IMR-90 (cell line): ENCODE measurements at regions not wholly inside any gene's neighbourhood (a gene's known extent, or its start where the extent isn't known, plus 50 kb on each side); places are given as distances from the start of the nearest gene placed in this dataset.

Experiments used
- ATAC-seq: fragments of 200-7000 bp; cut with Tn5 transposase; 2 replicates; pipeline ENCODE4 v1.9.1; 2020; ENCODE audit warnings: low read depth, mild to moderate bottlenecking, moderate library complexity
- BruUV-seq: library from RNA; stranded (reverse); fragments of 400-500 nt; replicated peaks from 2 replicates; lab custom pipeline; 2021; lab: Mats Ljungman, UMichigan
- CTCF ChIA-PET: fragments of 300-600 bp; formaldehyde crosslinking; extraction: SDS; loops from one replicate; lab custom pipeline; 2021; ENCODE audit warnings: antibody characterized with exemption; lab: Yijun Ruan, JAX
- POLR2A ChIA-PET: fragments of 300-600 bp; sonication (Branson Sonifier 250); formaldehyde crosslinking; loops from one replicate; lab custom pipeline; 2022; ENCODE audit warnings: antibody characterized with exemption; ENCODE audit not compliant: unreplicated experiment; lab: Charles Lee
- DNase-seq: peaks from one replicate; pipeline ENCODE4 v3.0.0; 2013
- H2AFZ ChIP-seq: replicated peaks from 2 replicates; pipeline ENCODE3; 2013; ENCODE audit warnings: low read length, mild to moderate bottlenecking; ENCODE audit not compliant: poor library complexity
- H2AK5ac ChIP-seq: 2 replicates; pipeline ENCODE4 v1.6.1; 2013; ENCODE audit warnings: low read depth, low read length, inconsistent platforms
- H2AK9ac ChIP-seq: replicated peaks from 2 replicates; pipeline ENCODE3; 2013; ENCODE audit warnings: mild to moderate bottlenecking, low read depth, low read length, moderate library complexity; ENCODE audit not compliant: poor library complexity
- H2BK120ac ChIP-seq: 2 replicates; pipeline ENCODE4 v1.6.1; 2013; ENCODE audit warnings: low read depth, low read length, inconsistent platforms
- H2BK15ac ChIP-seq: 3 replicates; pipeline ENCODE4 v1.6.1; 2013; ENCODE audit warnings: low read depth, low read length, inconsistent platforms
- H2BK20ac ChIP-seq: 2 replicates; pipeline ENCODE4 v1.6.1; 2013; ENCODE audit warnings: low read depth, mild to moderate bottlenecking, inconsistent platforms, low read length, moderate library complexity
- H2BK5ac ChIP-seq: 2 replicates; pipeline ENCODE4 v1.6.1; 2013; ENCODE audit warnings: mild to moderate bottlenecking, low read depth, low read length, inconsistent platforms; ENCODE audit not compliant: poor library complexity, severe bottlenecking
- H3K14ac ChIP-seq: replicated peaks from 2 replicates; pipeline ENCODE4 v1.6.1; 2013; ENCODE audit warnings: low read depth, low read length, inconsistent platforms
- H3K18ac ChIP-seq: 2 replicates; pipeline ENCODE4 v1.6.1; 2013; ENCODE audit warnings: low read depth, low read length, control low read depth
- H3K23ac ChIP-seq: 2 replicates; pipeline ENCODE4 v1.6.1; 2013; ENCODE audit warnings: low read depth, low read length, inconsistent platforms
- H3K27ac ChIP-seq: 2 replicates; pipeline ENCODE4 v1.5.1; 2013; ENCODE audit warnings: mild to moderate bottlenecking, control low read depth, low read length; ENCODE audit not compliant: insufficient read depth
- H3K27me3 ChIP-seq: 2 replicates; pipeline ENCODE4 v1.6.1; 2013; ENCODE audit warnings: low read length; ENCODE audit not compliant: control insufficient read depth, insufficient read depth
- H3K36me3 ChIP-seq: 2 replicates; pipeline ENCODE4 v1.6.1; 2013; ENCODE audit warnings: low read length, mixed read lengths; ENCODE audit not compliant: control insufficient read depth, insufficient read depth
- H3K4ac ChIP-seq: 2 replicates; pipeline ENCODE4 v1.6.1; 2013; ENCODE audit warnings: low read depth, low read length, inconsistent platforms
- H3K4me1 ChIP-seq: 2 replicates; pipeline ENCODE4 v1.6.1; 2013; ENCODE audit warnings: low read length, mixed read lengths; ENCODE audit not compliant: control insufficient read depth, insufficient read depth
- H3K4me2 ChIP-seq: 2 replicates; pipeline ENCODE4 v1.6.1; 2013; ENCODE audit warnings: low read depth, mild to moderate bottlenecking, control low read depth, low read length, moderate library complexity
- H3K4me3 ChIP-seq: 2 replicates; pipeline ENCODE4 v1.5.1; 2013; ENCODE audit warnings: low read depth, mild to moderate bottlenecking, control low read depth, low read length, moderate library complexity; ENCODE audit not compliant: insufficient read depth
- H3K56ac ChIP-seq: 2 replicates; pipeline ENCODE4 v1.6.1; 2013; ENCODE audit warnings: low read length, inconsistent platforms; ENCODE audit not compliant: insufficient read depth; ENCODE audit errors: extremely low read depth
- H3K79me1 ChIP-seq, 2 experiments: 2 replicates each; pipeline ENCODE4 v1.6.1; 2013; ENCODE audit warnings: low read length in 2 of 2, inconsistent platforms in 1 of 2, low read depth in 1 of 2
- H3K9ac ChIP-seq: 2 replicates; pipeline ENCODE4 v1.6.1; 2013; ENCODE audit warnings: low read depth, low read length, control low read depth
- H3K9me1 ChIP-seq: 2 replicates; pipeline ENCODE4 v1.6.1; 2013; ENCODE audit warnings: low read length, inconsistent platforms; ENCODE audit not compliant: insufficient read depth
- H3K9me3 ChIP-seq: 2 replicates; pipeline ENCODE4 v1.6.1; 2013; ENCODE audit warnings: low read length; ENCODE audit not compliant: control insufficient read depth, insufficient read depth
- H4K20me1 ChIP-seq: 2 replicates; pipeline ENCODE4 v1.6.1; 2013; ENCODE audit warnings: low read length, inconsistent platforms; ENCODE audit not compliant: insufficient read depth
- H4K5ac ChIP-seq: 2 replicates; pipeline ENCODE4 v1.6.1; 2013; ENCODE audit warnings: mild to moderate bottlenecking, low read depth, low read length, control low read depth
- H4K8ac ChIP-seq, 2 experiments: 2 replicates each; pipeline ENCODE4 v1.6.1; 2013; ENCODE audit warnings: low read depth in 2 of 2, low read length in 2 of 2, control low read depth in 1 of 2, inconsistent platforms in 1 of 2
- H4K91ac ChIP-seq: 2 replicates; pipeline ENCODE4 v1.6.1; 2013; ENCODE audit warnings: low read depth, low read length, inconsistent platforms; ENCODE audit not compliant: insufficient read depth
- CHD1 ChIP-seq: IDR thresholded peaks from 2 replicates; pipeline ENCODE4 v1.6.1; 2012; ENCODE audit warnings: low read depth, low read length, improper control_type of control experiment
- CTCF ChIP-seq: conservative IDR thresholded peaks from 2 replicates; pipeline ENCODE4 v1.5.1; 2012; ENCODE audit warnings: mild to moderate bottlenecking, low read depth, low read length, improper control_type of control experiment
- MAFK ChIP-seq: IDR thresholded peaks from 2 replicates; pipeline ENCODE4 v1.6.1; 2012; ENCODE audit warnings: low read depth, low read length, improper control_type of control experiment
- MAZ ChIP-seq: IDR thresholded peaks from 2 replicates; pipeline ENCODE4 v1.6.1; 2012; ENCODE audit warnings: low read depth, mild to moderate bottlenecking, low read length, improper control_type of control experiment, moderate library complexity, borderline replicate concordance
- MXI1 ChIP-seq: IDR thresholded peaks from 2 replicates; pipeline ENCODE4 v1.6.1; 2012; ENCODE audit warnings: low read depth, mild to moderate bottlenecking, low read length, moderate library complexity, borderline replicate concordance
- POLR2A ChIP-seq: IDR thresholded peaks from 2 replicates; pipeline ENCODE4 v1.6.1; 2012; ENCODE audit warnings: mild to moderate bottlenecking, low read depth, low read length
- RFX5 ChIP-seq: IDR thresholded peaks from 2 replicates; pipeline ENCODE4 v1.8.0; 2012; ENCODE audit warnings: low read depth, mild to moderate bottlenecking, low read length, moderate library complexity
- SMC3 ChIP-seq: fragments of 150-350 bp; IDR thresholded peaks from 2 replicates; pipeline ENCODE4 v1.6.1; 2016; ENCODE audit warnings: low read depth, mild to moderate bottlenecking, antibody characterized with exemption, low read length, moderate library complexity
- WGBS, 2 experiments: methylation state at CpG; one replicate each; pipeline versions ENCODE4 v1.1.5 to v1.1.7; 2013; ENCODE audit warnings: missing lambda C conversion rate in 2 of 2; ENCODE audit not compliant: insufficient read length in 1 of 2; ENCODE audit errors: extremely low coverage in 2 of 2; 5-methylcytosine and 5-hydroxymethylcytosine counted together
- dilution Hi-C: fragments of 300-500 bp; cut with HindIII; formaldehyde crosslinking; loops from one replicate; pipeline ENCODE4 v1.14.3; 2018; ENCODE audit warnings: low sequenced_read_pairs; ENCODE audit not compliant: unreplicated experiment
- in situ Hi-C: fragments of 300-500 bp; cut with MboI; formaldehyde crosslinking; loops from 3 replicates; pipeline ENCODE4 v1.14.3; 2019; ENCODE audit warnings: low sequenced_read_pairs, inconsistent platforms, mixed read lengths
- intact Hi-C: fragments of 100-400 bp; cut with micrococcal nuclease; formaldehyde crosslinking; loops from 2 replicates; pipeline ENCODE4 v1.10.0; 2022
- TF ChIP-seq, protein P1 (sequence below): fragments of 150-350 bp; IDR thresholded peaks from 2 replicates; pipeline ENCODE4 v1.6.1; 2016; ENCODE audit warnings: low read depth, mild to moderate bottlenecking, low read length, moderate library complexity, borderline replicate concordance

GRCh38 chr5:124557761-124558160 is 188.7 kb downstream of the ZNF608 start:
- Histone ChIP-seq H2BK15ac (no peak overlapping the region), H4K5ac (no peak overlapping the region), H3K4ac (no peak overlapping the region), H3K79me1 (no peaks in the 10 kb centered on the region), H3K18ac (no peak overlapping the region), H3K9me1 (no peaks in the 10 kb centered on the region), H4K20me1 (no peaks in the 10 kb centered on the region), H2BK5ac (no peak overlapping the region), H3K14ac (no peak overlapping the region), H3K9ac (no peak overlapping the region), H3K27ac (no peak overlapping the region), H4K8ac (no peak overlapping the region), H3K4me2 (no peak overlapping the region), H3K56ac (no peak overlapping the region), H3K4me1 (no peaks in the 10 kb centered on the region), H4K91ac (no peak overlapping the region), H2BK120ac (no peak overlapping the region), H3K36me3 (no peaks in the 10 kb centered on the region), H3K27me3 (no peaks in the 10 kb centered on the region), H2BK20ac (no peak overlapping the region), H2AK9ac (no peak overlapping the region), H3K23ac (no peak overlapping the region), H2AK5ac (no peak overlapping the region), H2AFZ (no peak overlapping the region), H3K9me3 (no peaks in the 10 kb centered on the region), H3K4me3 (no peak overlapping the region)
- 100% methylated on average over 2 of the region's 8 CpGs; no CpG with 5 or more reads in 1 of the 2 experiments for WGBS, 2 experiments
- CTCF ChIA-PET = no interaction called here
- BruUV-seq = no TSS peak
- POLR2A ChIA-PET = no interaction called here
- TF ChIP-seq CTCF (no peak), RFX5 (no peak), MAZ (no peak), SMC3 (no peak), CHD1 (no peak), MXI1 (no peak), POLR2A (no peak), MAFK (no peak)
- TF ChIP-seq, protein P1, sequence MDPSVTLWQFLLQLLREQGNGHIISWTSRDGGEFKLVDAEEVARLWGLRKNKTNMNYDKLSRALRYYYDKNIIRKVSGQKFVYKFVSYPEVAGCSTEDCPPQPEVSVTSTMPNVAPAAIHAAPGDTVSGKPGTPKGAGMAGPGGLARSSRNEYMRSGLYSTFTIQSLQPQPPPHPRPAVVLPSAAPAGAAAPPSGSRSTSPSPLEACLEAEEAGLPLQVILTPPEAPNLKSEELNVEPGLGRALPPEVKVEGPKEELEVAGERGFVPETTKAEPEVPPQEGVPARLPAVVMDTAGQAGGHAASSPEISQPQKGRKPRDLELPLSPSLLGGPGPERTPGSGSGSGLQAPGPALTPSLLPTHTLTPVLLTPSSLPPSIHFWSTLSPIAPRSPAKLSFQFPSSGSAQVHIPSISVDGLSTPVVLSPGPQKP = no peak
- ATAC-seq (no peak), DNase-seq (no peak)
- intact Hi-C loops (loop anchor here (1.0 kb wide), 1 partner anchor 39 kb away; no protein-coding TSS in a partner anchor), dilution Hi-C loops (no loop called here), in situ Hi-C loops (no loop called here)
